NCI-H82 treated with DMSO at 0.1 percent for 48 hours (cell line): ENCODE measurements at regions not wholly inside any gene's neighbourhood (a gene's known extent, or its start where the extent isn't known, plus 50 kb on each side); places are given as distances from the start of the nearest gene placed in this dataset.
A peak's percentile ranks its signal among the peaks of the same experiment; 100 is the strongest.

Source experiments
- DNase-seq: peaks from one replicate; lab custom pipeline; 2025; ENCODE audit not compliant: unreplicated experiment; lab: John Stamatoyannopoulos, UW

GRCh38 chr10:3417096-3417495 is 244.5 kb upstream of the PITRM1 start:
- no peak for DNase-seq

GRCh38 chr10:3415878-3416605 is 243.5 kb upstream of the PITRM1 start:
- no peak for DNase-seq

GRCh38 chr10:3415038-3415736 is 242.6 kb upstream of the PITRM1 start:
- no peak for DNase-seq

- DNase-seq: no peak
These were observed 242.1 kb upstream of the PITRM1 start for GRCh38 chr10:3414667-3415023.

GRCh38 chr10:3413937-3414666 is 241.5 kb upstream of the PITRM1 start:
- DNase-seq: no peak

GRCh38 chr10:3412646-3413045 is 240.1 kb upstream of the PITRM1 start:
- DNase-seq: no peak

- no peak for DNase-seq
These were observed 239.5 kb upstream of the PITRM1 start for GRCh38 chr10:3412071-3412582.

GRCh38 chr10:3411044-3411443 is 238.5 kb upstream of the PITRM1 start:
- no peak for DNase-seq

- DNase-seq: no peak
These were observed 237.3 kb upstream of the PITRM1 start for GRCh38 chr10:3409928-3410327.

- DNase-seq: no peak
These were observed 236.2 kb upstream of the PITRM1 start for GRCh38 chr10:3408603-3409365.

GRCh38 chr10:3407208-3407607 is 234.6 kb upstream of the PITRM1 start:
- DNase-seq: no peak

GRCh38 chr10:3406556-3406955 is 234.0 kb upstream of the PITRM1 start:
- DNase-seq: no peak

GRCh38 chr10:3404381-3404780 is 231.8 kb upstream of the PITRM1 start:
- DNase-seq: no peak

GRCh38 chr10:3402187-3402751 is 229.7 kb upstream of the PITRM1 start:
- DNase-seq: peak; percentile 36

- no peak for DNase-seq
These were observed 228.9 kb upstream of the PITRM1 start for GRCh38 chr10:3401491-3401938.

- DNase-seq: no peak
These were observed 227.8 kb upstream of the PITRM1 start for GRCh38 chr10:3400348-3400747.

GRCh38 chr10:3399756-3400155 is 227.2 kb upstream of the PITRM1 start:
- DNase-seq: no peak

GRCh38 chr10:3398825-3399646 is 226.5 kb upstream of the PITRM1 start:
- DNase-seq: no peak

GRCh38 chr10:3397846-3398245 is 225.3 kb upstream of the PITRM1 start:
- DNase-seq: no peak

- no peak for DNase-seq
These were observed 224.6 kb upstream of the PITRM1 start for GRCh38 chr10:3397231-3397630.
